HG02938 (cell line): ENCODE measurements at regions not wholly inside any gene's neighbourhood (a gene's known extent, or its start where the extent isn't known, plus 50 kb on each side); places are given as distances from the start of the nearest gene placed in this dataset.
A peak's percentile ranks its signal among the peaks of the same experiment; 100 is the strongest.
"Not testable (repeated sequence)": the region's sequence is repeated elsewhere in the genome, so short reads cannot be mapped to it uniquely, and the experiment has no call there.

ENCODE experiments used
- ATAC-seq: cut with Tn5 transposase; IDR thresholded peaks from one replicate; pipeline ENCODE4 v1.9.1; 2021; ENCODE audit warnings: mild to moderate bottlenecking, moderate library complexity; ENCODE audit not compliant: unreplicated experiment

DNA sequence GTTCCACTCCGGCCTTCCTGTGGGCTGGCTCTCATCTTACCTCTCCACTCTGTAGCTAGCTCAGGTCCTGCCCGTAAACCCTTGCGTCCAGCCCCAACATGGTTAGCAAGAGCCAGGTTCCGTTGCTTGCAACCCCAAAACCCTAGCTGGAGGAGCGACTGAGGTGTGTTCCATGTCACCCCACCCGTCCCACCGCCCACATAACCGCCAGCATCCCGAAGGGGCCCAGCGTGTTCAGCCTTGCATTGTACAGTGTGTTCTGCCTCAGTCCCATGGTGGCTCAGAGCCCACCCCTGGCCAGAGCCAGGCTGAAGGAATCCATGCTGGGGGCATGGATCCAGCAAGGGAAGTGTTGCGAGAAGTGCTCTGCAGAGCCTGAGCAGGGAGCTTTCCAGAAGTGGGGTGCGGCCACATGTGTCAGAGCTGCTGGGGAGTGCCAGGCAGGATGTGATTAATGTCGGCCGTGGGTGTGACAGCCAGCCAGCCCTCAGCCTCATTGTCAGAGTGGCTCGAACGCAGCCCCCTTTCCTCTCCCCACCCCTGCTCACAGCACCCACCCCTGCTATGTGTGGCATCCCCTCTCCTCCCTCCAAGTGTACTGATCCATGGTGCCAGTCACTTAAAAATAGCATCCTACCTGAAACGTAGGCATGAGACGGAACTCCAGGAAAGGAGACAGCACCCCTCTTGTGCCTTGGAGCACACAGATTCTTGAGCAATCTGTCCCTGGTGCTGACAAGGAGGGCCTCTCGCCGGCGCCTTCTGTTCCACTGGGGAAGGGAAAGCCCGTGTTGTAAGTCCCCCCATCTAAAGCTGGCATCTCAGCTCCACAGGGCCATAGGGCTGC lies 158.9 kb downstream of the OR4M2 start:
- ATAC-seq = not testable (repeated sequence)

DNA sequence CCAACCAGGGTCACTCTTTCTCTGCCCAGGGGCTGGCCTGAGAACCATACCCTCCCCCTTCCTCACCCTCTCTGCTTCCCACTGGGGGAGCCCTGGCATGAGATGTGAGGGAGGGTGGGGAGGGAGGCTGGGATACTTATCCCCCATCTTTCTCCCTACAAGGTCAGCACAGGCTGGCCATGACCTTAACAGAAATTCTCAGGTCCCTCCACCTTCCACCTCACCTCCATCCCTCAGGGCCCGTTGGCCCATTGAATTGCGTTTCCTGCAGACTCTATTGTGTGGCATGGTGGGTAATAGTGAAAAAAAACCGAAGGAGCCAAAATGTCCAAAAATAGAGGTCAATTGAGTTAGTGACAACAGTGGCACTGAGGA lies 159.5 kb downstream of the OR4M2 start:
- ATAC-seq = no peak

DNA sequence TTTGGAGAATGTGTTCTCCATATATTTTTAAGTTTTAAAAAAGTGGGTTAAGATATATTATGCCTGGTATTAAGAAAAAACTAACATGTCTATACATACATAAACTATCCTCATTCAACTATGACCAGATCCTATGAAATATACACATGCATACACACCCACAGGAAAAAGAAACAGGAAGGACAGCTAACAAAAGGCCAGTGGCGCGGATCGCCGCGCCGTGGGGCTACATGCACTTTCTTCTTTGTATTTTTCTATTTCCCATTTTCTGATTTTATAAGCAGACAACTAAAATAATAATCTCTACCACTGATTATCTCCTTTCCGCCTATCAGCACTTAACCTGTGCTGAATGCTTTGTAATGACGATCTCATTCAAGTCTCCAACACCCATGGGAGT lies 160.1 kb downstream of the OR4M2 start:
- no peak for ATAC-seq

DNA sequence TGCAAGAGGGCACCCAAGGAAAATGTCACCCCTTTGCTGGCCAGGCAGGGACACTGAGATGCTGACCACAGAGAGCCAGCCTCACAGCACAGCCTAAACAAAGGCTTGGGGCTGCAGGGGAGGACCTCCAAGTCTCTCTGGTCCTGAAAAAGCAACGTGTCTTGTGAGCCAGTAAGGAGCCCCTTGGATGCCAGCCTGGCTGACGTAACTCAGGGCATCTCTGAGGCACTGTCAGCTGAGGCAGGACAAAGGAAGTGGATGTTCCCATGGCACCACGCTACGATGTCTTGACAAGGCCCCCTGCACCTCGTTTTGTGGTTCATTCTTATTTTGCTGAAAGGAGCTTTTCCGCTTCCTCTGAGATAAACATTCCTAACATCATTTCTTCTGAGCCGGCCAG lies 160.7 kb downstream of the OR4M2 start:
- ATAC-seq = no peak

DNA sequence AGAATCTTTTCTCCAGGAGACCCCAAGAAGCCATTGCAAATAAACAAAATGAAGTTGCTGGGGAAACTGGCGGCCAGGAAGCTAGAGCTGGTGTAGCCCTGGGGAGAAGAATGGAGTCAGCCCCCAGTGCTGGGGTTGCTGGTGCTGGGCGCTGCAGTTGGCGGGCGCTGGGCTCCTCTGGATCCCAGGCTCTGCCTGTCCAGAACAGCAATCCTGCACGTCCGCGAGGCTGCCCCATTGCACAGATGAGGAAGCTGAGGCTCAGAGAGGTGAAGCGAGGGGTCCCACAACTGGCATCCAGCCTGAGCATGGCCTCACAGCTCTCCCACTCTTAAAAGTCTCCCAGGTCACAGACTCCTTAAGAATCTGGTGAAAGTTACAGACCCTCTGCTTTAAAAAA lies 161.1 kb downstream of the OR4M2 start:
- ATAC-seq = no peak

DNA sequence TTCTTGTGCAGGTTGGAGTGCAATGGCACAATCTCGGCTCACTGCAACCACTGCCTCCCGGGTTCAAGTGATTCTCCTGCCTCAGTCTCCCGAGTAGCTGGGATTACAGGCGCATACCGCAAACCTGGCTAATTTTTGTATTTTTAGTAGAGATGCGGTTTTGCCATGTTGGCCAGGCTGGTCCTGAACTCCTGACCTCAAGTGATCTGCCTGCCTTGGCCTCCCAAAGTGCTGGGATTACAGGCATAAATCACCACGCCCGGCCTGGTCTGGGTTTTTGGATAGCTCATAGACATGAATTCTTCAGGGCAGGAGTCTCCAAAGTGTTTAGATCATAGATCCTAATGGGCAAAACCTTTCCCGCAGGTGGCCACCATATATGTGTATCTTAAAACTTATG lies 162.0 kb downstream of the OR4M2 start:
- ATAC-seq = not testable (repeated sequence)

DNA sequence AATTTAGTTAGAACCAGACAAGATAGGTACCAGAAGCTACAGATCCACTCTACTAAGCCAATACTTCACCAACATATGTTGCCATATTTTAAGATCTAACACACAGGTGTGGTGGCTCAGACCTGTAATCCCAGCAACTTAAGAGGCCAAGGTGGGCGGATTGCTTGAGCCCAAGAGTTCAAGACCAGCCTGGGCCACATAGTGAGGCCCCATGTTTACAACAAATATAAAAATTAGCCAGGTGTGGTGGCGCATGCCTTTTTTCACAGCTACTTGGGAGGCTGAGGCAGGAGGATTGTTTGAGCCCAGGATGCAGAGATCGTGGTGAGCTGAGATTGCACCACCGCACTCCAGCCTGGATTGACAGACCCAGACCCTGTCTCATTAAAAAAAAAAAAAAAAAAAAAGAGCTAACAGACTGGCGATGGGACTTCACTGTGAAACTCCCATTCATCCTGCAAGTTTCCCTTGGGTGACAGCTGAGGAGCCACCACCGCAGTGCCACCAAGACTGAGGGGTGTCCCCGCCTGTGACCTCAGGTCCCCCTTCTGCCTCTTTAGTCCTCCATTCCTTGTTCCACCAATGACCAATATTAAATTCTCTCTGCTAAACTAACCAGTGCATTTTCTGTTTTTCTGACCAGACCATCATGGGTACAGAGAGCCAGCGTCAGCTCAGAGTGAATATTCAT lies 163.3 kb downstream of the OR4M2 start:
- ATAC-seq = no peak

DNA sequence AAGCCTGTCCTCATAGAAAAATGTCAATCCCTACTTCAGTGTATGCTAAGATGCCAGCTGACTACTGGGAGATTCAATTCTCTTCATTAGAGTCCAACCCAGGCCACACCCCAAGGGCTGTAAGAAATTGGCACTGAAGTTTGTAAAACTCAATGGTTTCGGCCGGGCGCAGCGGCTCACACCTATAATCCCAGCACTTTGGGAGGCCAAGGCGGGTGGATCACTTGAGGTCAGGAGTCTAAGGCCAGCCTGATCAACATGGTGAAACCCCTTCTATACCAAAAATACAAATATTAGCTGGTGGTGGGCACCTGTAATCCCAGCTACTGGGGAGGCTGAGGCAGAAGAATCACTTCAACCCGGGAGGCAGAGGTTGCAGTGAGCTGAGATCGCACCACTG lies 169.2 kb downstream of the OR4M2 start:
- ATAC-seq = not testable (repeated sequence)

DNA sequence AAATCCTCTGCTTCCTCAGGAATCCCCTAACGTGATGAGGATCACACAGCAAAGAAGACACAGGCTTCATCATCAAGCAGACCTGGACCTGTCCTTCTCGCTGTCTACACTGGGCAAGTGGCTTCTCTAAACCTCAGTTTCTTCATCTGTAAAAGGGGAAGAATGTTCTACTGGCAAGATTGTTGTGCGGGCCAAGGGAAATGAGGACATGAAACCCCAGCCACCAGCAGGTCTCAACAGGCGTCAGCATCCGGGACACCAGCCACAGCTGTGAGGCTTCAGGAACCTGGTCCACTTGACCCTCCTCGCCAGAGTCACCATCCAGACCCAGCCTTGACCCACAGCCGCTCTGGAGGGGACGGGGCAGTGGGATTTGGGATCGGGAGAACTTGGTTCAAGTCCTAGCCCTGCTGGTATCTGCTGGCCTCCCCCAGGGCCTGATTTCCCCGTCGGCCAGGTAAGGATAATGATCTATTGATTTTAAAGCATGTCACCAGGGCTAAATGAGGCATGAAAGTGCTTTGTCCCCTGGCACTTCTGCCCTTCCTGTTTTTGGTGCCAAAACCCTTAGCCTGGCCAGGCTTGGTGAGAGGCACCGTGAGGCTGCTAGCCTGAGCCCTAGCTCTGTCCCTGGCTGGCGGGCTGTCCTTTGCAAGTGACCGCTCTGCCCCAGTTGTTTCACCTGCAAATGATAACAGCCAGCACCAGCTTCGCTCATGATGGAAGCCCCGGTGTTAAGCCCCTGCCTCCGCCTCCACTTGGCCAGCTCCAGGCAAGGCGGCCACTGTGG lies 170.4 kb downstream of the OR4M2 start:
- ATAC-seq = not testable (repeated sequence)

DNA sequence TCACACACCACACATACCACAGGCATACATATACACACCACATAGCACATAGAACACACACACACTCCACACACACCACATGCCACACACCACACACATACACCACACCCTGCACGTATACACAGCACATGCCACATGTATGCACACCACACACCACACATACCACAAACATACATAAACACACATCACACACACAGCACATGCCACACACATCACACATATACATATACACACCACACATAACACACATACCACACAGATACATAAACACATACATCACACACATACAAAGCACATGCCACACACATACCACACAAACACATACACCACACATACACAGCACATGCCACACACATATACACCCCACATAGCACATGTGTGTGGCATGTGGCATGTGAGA lies 171.1 kb downstream of the OR4M2 start:
- ATAC-seq = no peak

DNA sequence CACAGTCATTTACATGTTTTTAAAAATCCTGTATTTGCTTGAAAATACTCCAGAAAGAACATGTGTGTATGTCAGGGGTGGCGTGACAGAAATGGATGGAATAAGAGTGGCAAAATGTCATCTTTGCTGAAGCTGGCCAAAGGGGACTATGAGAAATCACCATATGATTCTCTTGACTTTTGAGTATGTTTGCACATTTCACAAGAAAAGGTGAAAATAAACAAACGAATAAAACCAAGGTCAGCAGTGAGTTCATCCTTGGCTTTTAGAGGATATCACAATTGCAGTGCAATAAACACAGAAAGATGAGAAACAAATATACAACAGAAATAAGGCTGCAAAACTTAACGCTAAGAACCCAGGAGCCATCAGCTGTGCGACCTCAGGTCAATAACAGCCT lies 171.7 kb downstream of the OR4M2 start:
- ATAC-seq = not testable (repeated sequence)

DNA sequence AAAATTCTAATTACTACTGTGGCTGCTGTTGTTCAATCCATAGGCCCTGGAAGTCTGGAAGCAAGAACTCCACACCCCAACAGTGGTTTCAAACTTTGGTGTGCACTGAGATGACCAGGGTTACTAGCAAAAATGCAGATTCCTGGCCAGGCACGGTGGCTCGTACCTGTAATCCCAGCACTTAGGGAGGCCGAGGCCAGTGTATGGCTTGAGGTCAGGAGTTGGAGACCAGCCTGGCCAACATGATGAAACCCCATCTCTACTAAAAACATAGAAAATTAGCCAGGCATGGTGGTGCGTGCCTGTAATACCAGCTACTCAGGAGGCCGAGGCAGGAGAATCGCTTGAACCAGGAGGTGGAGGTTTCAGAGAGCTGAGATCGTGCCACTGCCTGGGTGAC lies 172.2 kb downstream of the OR4M2 start:
- ATAC-seq = not testable (repeated sequence)

DNA sequence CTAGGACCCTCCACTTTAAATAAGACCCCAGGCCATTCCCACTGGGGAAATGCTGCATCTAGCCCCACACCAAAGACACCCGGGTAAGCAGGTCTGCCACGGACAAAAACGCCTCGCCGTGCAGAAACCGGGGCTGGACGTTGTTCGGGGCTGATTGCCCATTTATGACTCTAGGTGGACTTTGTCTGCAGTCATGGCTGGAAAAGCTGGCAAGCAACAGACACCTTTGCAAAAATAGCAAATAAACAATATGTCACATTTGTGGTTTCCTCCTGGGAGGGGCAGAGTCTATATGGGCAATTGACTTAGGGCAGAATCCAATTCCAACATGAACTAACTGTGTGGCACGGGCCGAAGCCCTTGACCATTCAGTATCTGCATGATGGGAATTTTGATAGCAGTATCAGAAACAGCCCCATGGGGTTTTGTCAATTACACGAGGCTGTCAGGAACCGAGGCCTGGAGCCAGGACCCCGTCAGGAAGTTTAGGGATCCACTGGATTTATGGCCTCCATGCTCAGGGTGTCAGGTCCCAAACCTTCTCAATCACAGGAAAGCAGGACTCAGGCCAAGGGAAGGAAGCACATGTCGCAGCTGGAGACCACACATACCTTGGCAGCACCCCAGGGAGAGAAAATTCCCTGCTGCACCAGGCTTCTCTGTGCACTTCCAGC lies 172.8 kb downstream of the OR4M2 start:
- ATAC-seq = not testable (repeated sequence)

DNA sequence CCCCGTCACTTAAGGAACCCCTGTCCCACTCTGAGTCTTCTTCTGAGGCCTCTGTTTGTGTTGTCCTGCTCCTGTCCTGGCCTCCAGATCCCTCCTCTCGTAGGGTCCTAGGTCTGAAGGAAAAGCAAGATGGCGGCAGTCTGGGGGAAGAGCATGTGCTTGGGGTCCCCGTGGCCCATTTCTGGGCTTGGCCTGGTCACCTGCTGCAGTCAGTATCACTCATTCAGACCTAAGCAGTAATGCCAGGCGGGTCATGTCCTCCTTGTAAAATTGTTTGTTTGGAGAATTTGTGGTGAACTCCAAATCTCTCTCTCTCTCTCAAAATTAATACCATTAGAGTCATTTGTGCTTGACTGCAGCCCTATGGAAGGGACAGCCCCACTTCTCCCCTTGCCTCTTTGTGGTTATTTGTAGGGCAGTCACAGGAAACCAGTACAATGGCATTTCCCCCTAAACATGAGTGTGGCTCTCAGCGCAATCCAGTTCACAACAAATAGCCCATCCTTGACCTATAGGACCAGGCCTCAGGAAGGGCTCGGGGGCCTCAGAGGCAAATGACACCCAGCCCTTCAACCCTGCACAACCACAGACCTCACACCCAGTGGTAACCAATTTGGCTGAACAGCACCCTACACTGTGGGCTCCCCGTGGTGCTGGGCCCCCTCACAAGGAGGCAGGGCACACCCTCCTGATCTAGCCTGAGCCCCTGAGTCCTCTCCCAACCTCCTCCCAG lies 173.5 kb downstream of the OR4M2 start:
- peak; percentile 67 for ATAC-seq

DNA sequence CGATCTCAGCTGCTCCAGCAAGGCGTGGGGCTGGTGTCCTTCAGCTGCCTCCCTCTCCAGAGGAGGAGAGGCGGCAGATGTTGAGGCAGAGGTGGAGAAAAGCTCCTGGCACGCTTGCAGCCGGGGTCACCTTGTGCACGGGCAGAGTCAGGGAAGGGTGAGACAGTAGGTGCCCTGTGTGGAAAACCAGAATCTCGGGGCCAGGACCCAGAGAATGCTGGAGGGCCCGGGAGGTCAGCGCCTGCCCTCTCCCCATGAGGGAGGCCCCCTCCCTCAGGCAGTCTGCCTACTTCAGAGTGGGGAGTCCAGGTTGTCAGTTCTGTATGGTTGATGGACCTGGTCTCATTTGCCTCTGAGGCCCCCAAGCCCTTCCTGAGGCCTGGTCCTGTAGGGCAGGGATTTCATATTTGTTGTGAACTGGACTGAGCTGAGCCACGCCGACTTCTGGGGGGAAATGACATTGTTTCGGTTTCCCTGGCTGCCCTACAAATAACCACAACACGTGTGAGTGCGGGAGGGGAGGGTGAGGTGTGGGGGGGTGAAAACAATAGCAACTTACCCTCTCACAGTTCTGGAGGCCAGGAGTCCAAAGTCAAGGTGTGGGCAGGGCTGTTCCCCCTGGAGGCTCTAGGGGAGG lies 174.2 kb downstream of the OR4M2 start:
- ATAC-seq = peak; percentile 23

DNA sequence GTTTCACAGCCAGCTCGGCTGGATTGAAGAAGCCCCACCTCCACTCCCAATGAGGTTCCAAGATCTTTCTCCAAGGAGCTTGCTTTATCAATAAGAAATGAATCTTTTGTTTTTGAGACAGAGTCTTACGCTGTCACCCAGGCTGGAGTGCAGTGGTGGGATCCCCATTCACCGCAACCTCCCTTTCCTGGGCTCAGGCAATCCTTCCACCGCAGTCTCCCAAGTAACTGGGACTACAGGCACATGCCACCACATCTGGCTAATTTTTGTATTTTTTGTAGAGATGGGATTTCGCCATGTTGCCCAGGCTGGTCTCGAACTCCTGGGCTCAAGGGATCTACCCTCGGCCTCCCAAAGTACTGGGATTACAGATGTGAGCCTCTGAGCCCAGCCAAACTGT lies 175.3 kb downstream of the OR4M2 start:
- ATAC-seq = not testable (repeated sequence)

DNA sequence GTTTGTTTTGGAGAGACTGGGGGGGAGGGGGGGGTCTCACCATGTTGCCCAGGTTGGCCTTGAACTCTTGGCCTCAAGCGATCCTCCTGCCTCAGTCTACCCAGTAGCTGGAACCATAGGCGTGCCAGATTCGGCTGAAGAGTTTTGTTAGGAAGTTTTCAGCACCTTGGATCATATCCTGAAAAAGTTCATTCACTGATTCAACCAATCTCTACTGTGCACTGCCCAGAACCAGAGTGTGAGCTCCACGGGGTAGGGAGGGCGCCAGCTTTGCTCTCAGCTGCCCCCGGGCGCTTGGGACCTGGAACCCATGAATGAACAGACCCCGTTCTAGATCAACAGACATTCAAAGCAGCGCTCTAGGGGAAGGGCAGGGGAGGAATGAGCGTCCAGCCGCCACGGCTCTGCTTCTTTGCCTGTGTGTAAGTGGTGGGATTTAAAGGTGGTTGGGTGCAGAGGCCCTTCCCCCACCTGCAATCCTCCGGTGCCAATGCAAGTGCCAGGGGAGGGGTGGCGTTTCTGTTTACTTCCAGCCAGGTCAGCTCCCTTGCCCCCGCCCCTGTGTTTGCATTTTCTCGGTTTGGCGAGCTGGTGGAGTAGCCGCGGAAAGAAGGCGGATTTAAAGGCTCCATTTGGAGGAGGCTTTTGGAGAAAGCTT lies 176.2 kb downstream of the OR4M2 start:
- ATAC-seq = not testable (repeated sequence)

DNA sequence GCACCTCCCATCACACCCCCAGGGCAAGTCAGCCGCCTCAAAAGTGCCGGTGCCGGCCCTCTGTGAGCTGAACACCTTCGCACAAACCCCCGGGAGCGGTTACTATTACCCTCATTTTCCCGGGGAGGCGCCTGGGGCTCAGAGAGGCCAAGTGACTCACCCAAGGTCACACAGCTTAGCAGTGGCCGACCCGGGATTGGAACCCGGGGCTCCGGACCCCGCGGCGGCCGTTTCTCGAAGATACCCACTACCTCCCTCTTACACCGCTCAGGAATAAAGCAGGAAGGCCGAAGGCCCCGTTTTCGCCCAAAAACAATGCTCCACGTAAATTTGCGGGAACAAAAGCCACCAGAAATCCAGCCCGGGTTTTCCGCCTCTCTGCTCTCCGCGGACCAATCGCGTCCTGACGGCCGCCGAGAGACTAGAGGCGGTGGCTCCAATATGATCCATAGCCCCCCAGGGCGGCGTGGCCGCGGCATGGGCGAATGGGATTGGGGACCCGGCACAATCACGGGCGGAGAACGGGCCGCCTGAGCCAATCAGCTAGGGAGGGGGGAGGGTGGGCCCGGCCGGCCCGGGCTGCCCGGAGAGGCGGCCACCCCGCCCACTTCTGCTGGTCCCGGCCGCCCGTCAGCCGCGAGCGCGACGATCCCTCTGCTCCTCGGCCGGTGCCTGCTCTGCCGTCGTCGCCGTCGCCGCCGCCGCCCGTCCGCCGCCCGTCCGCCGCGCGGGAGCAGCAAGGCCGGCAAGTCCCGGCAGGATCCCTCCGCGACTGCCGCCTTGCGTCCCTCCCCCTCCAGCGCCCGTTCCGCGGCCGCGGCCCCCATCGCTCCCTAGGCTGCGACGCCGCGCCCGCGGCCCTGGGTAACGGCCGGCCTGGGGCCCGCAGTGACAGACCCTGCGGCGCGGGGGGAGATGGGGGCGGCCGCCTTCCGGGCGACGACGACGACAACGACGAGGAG lies 177.0 kb downstream of the OR4M2 start:
- ATAC-seq = no peak
